HUES64 (cell line): ENCODE measurements at regions not wholly inside any gene's neighbourhood (a gene's known extent, or its start where the extent isn't known, plus 50 kb on each side); places are given as distances from the start of the nearest gene placed in this dataset.
"Not testable (repeated sequence)": the region's sequence is repeated elsewhere in the genome, so short reads cannot be mapped to it uniquely, and the experiment has no call there.

Experiments used
- H3K27ac ChIP-seq: 2 replicates; pipeline ENCODE4 v1.7.0; 2013; ENCODE audit warnings: low read depth, low read length, inconsistent platforms
- H3K27me3 ChIP-seq: 2 replicates; pipeline ENCODE4 v1.6.1; 2013; ENCODE audit warnings: mild to moderate bottlenecking, low read length; ENCODE audit not compliant: insufficient read depth
- H3K36me3 ChIP-seq: 2 replicates; pipeline ENCODE4 v1.6.1; 2013; ENCODE audit warnings: mild to moderate bottlenecking, low read length; ENCODE audit not compliant: insufficient read depth
- H3K4me1 ChIP-seq: 2 replicates; pipeline ENCODE4 v1.6.1; 2013; ENCODE audit warnings: mild to moderate bottlenecking, low read length, moderate library complexity; ENCODE audit not compliant: insufficient read depth
- H3K4me3 ChIP-seq: 2 replicates; pipeline ENCODE4 v1.5.1; 2013; ENCODE audit warnings: mild to moderate bottlenecking, low read length, moderate library complexity
- H3K9ac ChIP-seq: 2 replicates; pipeline ENCODE4 v1.6.1; 2013; ENCODE audit warnings: mild to moderate bottlenecking, low read depth, low read length
- H3K9me3 ChIP-seq: 2 replicates; pipeline ENCODE4 v1.6.1; 2013; ENCODE audit warnings: low read depth, low read length; ENCODE audit not compliant: insufficient read depth
- WGBS: fragments of 150-250, 120-280 bp; methylation state at CpG from one replicate; pipeline ENCODE4 v1.1.7; 2013; ENCODE audit warnings: missing lambda C conversion rate; 5-methylcytosine and 5-hydroxymethylcytosine counted together

GRCh38 chr1:232416026-232416568, 213.8 kb downstream of the SIPA1L2 start:
- H3K4me3 ChIP-seq: no peak overlapping the region
- H3K4me1 ChIP-seq: no peaks in the 10 kb centered on the region
- peaks cover 50% of the 10 kb centered on the region for H3K36me3 ChIP-seq
- 93% methylated on average over 7 of the region's 8 CpGs for WGBS
- no peak overlapping the region for H3K9ac ChIP-seq
- no peaks in the 10 kb centered on the region for H3K27me3 ChIP-seq
- H3K9me3 ChIP-seq: no peaks in the 10 kb centered on the region
- H3K27ac ChIP-seq: no peak overlapping the region

GRCh38 chr1:232415481-232415880, 214.5 kb downstream of the SIPA1L2 start:
- H3K27me3 ChIP-seq, H3K9me3 ChIP-seq, H3K4me1 ChIP-seq, H3K4me3 ChIP-seq, H3K27ac ChIP-seq, H3K9ac ChIP-seq: not testable (repeated sequence)
- WGBS: 91% methylated on average over 9 of the region's 10 CpGs
- H3K36me3 ChIP-seq: peaks cover 49% of the 10 kb centered on the region

- 97% methylated on average over 7 of the region's 7 CpGs for WGBS
Measured at GRCh38 chr1:232414100-232414499, 215.8 kb downstream of the SIPA1L2 start.

GRCh38 chr1:232413674-232414073, 216.3 kb downstream of the SIPA1L2 start:
- WGBS: 90% methylated on average over 2 of the region's 2 CpGs
- Histone ChIP-seq H3K36me3 (peaks cover 53% of the 10 kb centered on the region), H3K9ac (no peak overlapping the region), H3K4me1 (no peaks in the 10 kb centered on the region), H3K4me3 (no peak overlapping the region), H3K9me3 (peaks cover 9% of the 10 kb centered on the region; the same call in 1 of the 2 replicates), H3K27ac (no peak overlapping the region), H3K27me3 (no peaks in the 10 kb centered on the region)

More at GRCh38 chr1:232414100-232414499, 215.8 kb downstream of the SIPA1L2 start:
- Histone ChIP-seq H3K4me3 (no peak overlapping the region), H3K4me1 (no peaks in the 10 kb centered on the region), H3K36me3 (peaks cover 54% of the 10 kb centered on the region), H3K9me3 (peaks cover 9% of the 10 kb centered on the region; the same call in 1 of the 2 replicates), H3K27me3 (no peaks in the 10 kb centered on the region), H3K9ac (no peak overlapping the region), H3K27ac (no peak overlapping the region)

GRCh38 chr1:232409584-232409983, 220.3 kb downstream of the SIPA1L2 start:
- no peak overlapping the region for H3K27ac ChIP-seq
- H3K9ac ChIP-seq: no peak overlapping the region
- no peaks in the 10 kb centered on the region for H3K4me1 ChIP-seq
- H3K4me3 ChIP-seq: no peak overlapping the region
- peaks cover 38% of the 10 kb centered on the region for H3K36me3 ChIP-seq
- H3K27me3 ChIP-seq: no peaks in the 10 kb centered on the region
- H3K9me3 ChIP-seq: peaks cover 9% of the 10 kb centered on the region; the same call in 1 of the 2 replicates

GRCh38 chr1:232407120-232407519, 222.8 kb downstream of the SIPA1L2 start:
- H3K36me3 ChIP-seq: peaks cover 27% of the 10 kb centered on the region

GRCh38 chr1:232405781-232406180, 224.2 kb downstream of the SIPA1L2 start:
- no peak overlapping the region for H3K9ac ChIP-seq
- H3K4me1 ChIP-seq: no peaks in the 10 kb centered on the region
- peaks cover 9% of the 10 kb centered on the region; the same call in 1 of the 2 replicates for H3K9me3 ChIP-seq
- H3K27ac ChIP-seq: no peak overlapping the region
- H3K27me3 ChIP-seq: no peaks in the 10 kb centered on the region
- no peak overlapping the region for H3K4me3 ChIP-seq
- peaks cover 39% of the 10 kb centered on the region for H3K36me3 ChIP-seq

More at GRCh38 chr1:232407120-232407519, 222.8 kb downstream of the SIPA1L2 start:
- Histone ChIP-seq H3K9ac (no peak overlapping the region), H3K27me3 (no peaks in the 10 kb centered on the region), H3K4me3 (no peak overlapping the region), H3K4me1 (no peaks in the 10 kb centered on the region), H3K27ac (no peak overlapping the region), H3K9me3 (peaks cover 9% of the 10 kb centered on the region; the same call in 1 of the 2 replicates)

- Histone ChIP-seq H3K4me1 (no peaks in the 10 kb centered on the region), H3K27ac (no peak overlapping the region), H3K36me3 (peaks cover 34% of the 10 kb centered on the region), H3K9ac (no peak overlapping the region), H3K4me3 (no peak overlapping the region), H3K27me3 (no peaks in the 10 kb centered on the region), H3K9me3 (peaks cover 9% of the 10 kb centered on the region; the same call in 1 of the 2 replicates)
- 89% methylated on average over 3 of the region's 3 CpGs for WGBS
Measured at GRCh38 chr1:232404981-232405731, 224.8 kb downstream of the SIPA1L2 start.

- no peaks in the 10 kb centered on the region for H3K4me1 ChIP-seq
- peaks cover 33% of the 10 kb centered on the region for H3K36me3 ChIP-seq
- no peak overlapping the region for H3K27ac ChIP-seq
- H3K9me3 ChIP-seq: peaks cover under 1% of the 10 kb centered on the region; the same call in 1 of the 2 replicates
- H3K4me3 ChIP-seq: no peak overlapping the region
- H3K27me3 ChIP-seq: no peaks in the 10 kb centered on the region
- WGBS: 94% methylated on average over 3 of the region's 3 CpGs
- no peak overlapping the region for H3K9ac ChIP-seq
Measured at GRCh38 chr1:232404227-232404626, 225.7 kb downstream of the SIPA1L2 start.

- WGBS: 96% methylated on average over 9 of the region's 9 CpGs
- peaks cover 41% of the 10 kb centered on the region for H3K36me3 ChIP-seq
- no peak overlapping the region for H3K9ac ChIP-seq
- H3K27ac ChIP-seq: no peak overlapping the region
- H3K9me3 ChIP-seq: no peaks in the 10 kb centered on the region
- H3K27me3 ChIP-seq: no peaks in the 10 kb centered on the region
- H3K4me3 ChIP-seq: no peak overlapping the region
- H3K4me1 ChIP-seq: no peaks in the 10 kb centered on the region
Measured at GRCh38 chr1:232403017-232403714, 226.8 kb downstream of the SIPA1L2 start.

- H3K4me3 ChIP-seq: no peak overlapping the region
- WGBS: 94% methylated on average over 12 of the region's 12 CpGs
- H3K9ac ChIP-seq: no peak overlapping the region
- no peak overlapping the region for H3K27ac ChIP-seq
- no peaks in the 10 kb centered on the region for H3K27me3 ChIP-seq
- H3K4me1 ChIP-seq: 0 out of 2 replicates have a peak, but pooled peaks cover 1% of the 10 kb centered on the region
- no peaks in the 10 kb centered on the region for H3K9me3 ChIP-seq
- H3K36me3 ChIP-seq: peaks cover 47% of the 10 kb centered on the region
Measured at GRCh38 chr1:232398823-232399222, 231.1 kb downstream of the SIPA1L2 start.
